LNCAP (cell line): ENCODE measurements at regions not wholly inside any gene's neighbourhood (a gene's known extent, or its start where the extent isn't known, plus 50 kb on each side); places are given as distances from the start of the nearest gene placed in this dataset.

Experiments used
- TF ChIP-seq, protein P1 (sequence below): fragments of 450-650 bp; IDR thresholded peaks from 2 replicates; pipeline ENCODE4 v1.5.1; 2017; ENCODE audit warnings: mild to moderate bottlenecking

DNA sequence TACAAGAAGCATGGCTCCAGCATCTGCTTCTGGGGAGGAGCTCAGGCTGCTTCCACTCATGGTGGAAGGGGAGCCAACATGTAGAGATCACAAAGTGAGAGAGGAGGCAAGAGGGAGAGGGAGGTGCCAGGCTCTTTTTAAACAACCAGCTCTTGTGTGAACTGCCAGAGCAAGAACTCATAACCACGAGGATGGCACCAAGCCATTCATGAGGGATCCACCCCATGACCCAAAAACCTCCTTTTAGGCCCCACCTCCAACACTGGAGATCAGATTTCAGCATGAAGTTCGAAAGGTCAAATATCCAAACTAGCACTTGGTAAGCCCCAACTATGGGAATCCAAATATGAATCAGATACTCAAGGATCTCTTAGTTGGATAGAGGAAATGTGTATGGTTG is 131.2 kb downstream of the RXFP2 start:
- TF ChIP-seq, protein P1, sequence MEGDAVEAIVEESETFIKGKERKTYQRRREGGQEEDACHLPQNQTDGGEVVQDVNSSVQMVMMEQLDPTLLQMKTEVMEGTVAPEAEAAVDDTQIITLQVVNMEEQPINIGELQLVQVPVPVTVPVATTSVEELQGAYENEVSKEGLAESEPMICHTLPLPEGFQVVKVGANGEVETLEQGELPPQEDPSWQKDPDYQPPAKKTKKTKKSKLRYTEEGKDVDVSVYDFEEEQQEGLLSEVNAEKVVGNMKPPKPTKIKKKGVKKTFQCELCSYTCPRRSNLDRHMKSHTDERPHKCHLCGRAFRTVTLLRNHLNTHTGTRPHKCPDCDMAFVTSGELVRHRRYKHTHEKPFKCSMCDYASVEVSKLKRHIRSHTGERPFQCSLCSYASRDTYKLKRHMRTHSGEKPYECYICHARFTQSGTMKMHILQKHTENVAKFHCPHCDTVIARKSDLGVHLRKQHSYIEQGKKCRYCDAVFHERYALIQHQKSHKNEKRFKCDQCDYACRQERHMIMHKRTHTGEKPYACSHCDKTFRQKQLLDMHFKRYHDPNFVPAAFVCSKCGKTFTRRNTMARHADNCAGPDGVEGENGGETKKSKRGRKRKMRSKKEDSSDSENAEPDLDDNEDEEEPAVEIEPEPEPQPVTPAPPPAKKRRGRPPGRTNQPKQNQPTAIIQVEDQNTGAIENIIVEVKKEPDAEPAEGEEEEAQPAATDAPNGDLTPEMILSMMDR = no peak

DNA sequence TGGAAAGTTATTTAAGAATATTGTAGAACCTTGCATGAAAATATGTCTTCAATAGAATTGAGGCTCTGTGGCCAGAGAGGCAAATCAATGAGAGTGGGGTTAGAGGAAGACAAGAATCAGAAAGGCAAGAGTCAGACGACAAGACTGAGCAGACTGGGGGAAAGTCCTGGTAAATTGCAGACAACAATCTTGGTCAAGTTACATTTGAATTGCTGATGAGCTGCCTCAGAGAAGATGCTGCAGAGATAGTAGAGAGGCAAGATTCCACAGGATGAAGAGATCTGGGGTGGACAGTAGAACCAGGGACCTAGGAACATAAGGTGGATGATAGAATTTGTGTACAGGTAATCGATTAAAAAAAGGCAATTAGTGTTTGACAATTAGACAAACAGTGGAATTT is 133.8 kb downstream of the RXFP2 start:
- TF ChIP-seq, protein P1 = no peak

DNA sequence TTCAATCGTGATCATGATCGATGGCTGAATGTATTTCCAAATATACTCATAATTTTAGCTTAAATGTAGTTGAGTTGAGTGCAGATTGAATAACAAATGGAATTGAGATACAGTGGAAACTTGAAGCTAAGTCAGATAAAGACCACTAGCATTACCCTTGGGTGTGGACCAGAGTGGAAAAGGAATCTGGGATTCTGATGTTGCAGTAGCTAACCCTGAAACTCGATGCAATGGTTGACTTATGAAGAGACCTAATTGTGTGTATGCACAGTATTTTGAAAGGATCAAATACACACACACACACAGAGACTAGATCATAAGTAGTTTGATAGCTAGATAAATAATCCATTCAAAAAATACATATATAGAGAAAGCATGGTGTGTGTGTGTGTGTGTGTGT is 135.8 kb downstream of the RXFP2 start:
- TF ChIP-seq, protein P1 = no peak

DNA sequence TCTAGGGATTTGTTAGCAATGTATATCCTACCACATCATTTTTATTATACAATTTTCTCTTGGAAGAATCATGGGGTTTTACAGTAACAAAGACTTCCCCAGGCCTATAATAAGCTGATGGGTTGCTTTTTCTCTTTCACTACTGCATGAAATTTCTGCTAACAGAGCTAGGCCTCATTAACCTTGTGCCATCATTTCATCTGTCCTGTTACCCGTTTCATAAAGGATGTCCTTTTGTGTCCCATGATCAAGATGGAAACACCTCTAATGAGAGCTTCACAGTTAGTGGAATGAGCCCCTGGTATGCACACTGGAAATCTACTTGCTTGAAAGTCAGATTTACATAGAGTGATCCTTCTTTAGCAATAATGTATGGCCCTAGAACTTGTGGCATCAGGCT is 138.7 kb downstream of the RXFP2 start:
- TF ChIP-seq, protein P1 = no peak

DNA sequence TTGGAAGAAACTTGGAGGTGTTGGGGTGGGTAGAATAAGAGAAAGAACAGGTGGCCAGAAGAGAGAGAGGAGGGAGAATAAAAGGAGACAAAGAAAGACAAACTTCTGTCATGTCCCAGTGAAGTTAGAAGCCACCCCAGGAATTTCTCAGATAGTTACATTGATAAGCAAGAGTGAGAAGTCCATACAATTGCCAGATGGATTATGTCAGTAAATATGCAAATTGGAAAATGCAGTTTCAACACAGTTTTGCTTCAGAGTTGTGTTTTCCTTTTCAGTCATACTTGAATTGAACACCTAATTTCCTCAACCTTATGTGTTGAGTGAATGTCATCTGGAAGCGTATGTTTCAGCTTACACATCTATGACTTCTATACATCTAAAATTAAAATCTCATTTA is 139.2 kb downstream of the RXFP2 start:
- TF ChIP-seq, protein P1 = no peak

DNA sequence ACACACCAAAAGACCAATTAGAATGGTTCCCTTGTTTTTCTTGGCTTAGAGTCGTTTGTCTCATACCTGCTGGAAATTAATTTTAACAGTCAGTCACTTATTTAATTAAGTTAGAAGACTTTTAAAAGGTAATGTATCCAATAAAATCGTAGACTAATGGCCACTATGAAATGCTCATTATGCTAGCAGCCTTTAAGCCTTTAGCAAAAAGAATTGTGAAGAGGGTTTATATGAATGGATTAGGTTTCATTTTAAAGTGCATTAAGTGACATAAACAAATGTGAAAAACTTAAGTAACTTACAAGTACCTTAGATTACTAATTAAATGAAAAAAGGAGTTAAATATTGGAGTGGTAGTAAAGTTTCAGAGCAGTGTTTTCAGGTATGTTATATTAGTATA is 139.6 kb downstream of the RXFP2 start:
- TF ChIP-seq, protein P1 = no peak

DNA sequence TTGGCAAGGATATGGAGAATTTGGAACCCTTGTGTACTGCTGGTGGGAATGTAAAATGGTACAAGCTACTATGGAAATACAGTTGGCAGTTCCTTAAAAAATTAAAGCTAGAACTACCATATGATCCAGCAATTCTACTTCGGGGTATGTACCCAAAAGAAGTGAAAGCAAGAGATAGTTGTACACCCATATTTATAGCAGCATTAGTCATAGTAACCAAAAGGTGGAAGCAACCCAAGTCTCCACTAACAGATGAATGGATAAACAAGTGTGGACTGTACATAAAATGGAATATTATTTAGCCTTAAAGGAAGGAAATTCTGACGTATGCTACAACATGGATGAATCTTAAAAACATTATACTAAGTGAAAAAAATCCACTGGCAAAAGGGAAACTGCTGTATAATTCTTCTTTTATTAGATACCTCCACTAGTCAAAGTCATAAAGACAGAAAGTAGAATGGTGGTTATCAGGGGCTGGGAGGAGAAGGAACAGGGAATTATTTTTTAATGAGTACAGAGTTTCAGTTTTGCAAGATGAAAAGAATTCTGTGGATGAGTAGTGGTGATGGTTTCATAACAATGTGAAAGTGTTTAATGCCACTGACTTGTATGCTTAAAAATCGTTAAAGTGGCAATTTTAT is 141.6 kb downstream of the RXFP2 start:
- TF ChIP-seq, protein P1 = no peak

DNA sequence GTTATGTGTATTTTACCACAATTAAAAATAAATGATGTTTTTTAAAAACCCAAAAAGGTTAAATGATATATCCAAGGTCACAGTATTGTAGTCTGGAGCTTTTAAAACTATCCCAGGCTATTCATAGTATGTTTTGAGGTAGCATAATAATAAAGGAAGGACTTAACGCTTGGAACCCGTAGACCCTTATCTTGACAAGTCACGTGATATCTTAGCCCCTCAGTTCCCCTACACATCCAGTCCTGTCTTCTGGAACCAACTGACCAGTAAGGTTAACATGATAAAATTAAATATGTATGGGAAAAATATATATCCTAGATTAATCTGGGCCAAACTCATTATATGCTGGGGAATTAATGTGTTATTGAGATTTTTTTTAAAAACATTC is 142.2 kb downstream of the RXFP2 start:
- TF ChIP-seq, protein P1 = no peak
